ENCODE measurements at regions not wholly inside any gene's neighbourhood (a gene's known extent, or its start where the extent isn't known, plus 50 kb on each side); places are given as distances from the start of the nearest gene placed in this dataset.

DNA sequence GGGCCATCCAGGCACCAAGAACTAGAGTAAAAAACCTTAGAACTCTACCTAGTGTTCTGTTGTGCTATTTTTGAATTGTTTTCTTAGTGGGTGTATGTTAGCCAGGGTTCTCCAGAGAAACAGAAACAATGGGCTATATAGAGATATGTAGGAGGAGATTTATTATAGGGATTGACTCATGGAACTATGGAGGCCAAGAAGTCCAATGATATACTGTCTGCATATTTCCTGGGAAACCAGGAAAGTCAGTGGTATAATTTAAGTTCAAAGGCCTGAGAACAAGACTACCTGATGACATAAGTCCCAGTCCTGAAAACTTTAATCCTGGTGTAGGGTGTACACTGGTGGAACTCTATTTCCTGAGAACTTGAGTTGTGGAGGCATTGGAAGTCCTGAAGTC, 108.7 kb upstream of the ACVR1 start:
- TF ChIP-seq, protein P1, sequence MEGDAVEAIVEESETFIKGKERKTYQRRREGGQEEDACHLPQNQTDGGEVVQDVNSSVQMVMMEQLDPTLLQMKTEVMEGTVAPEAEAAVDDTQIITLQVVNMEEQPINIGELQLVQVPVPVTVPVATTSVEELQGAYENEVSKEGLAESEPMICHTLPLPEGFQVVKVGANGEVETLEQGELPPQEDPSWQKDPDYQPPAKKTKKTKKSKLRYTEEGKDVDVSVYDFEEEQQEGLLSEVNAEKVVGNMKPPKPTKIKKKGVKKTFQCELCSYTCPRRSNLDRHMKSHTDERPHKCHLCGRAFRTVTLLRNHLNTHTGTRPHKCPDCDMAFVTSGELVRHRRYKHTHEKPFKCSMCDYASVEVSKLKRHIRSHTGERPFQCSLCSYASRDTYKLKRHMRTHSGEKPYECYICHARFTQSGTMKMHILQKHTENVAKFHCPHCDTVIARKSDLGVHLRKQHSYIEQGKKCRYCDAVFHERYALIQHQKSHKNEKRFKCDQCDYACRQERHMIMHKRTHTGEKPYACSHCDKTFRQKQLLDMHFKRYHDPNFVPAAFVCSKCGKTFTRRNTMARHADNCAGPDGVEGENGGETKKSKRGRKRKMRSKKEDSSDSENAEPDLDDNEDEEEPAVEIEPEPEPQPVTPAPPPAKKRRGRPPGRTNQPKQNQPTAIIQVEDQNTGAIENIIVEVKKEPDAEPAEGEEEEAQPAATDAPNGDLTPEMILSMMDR (IDR thresholded peaks at IDR 0.05): no peak
- no peak for TF ChIP-seq POLR2A (IDR thresholded peaks at IDR 0.05)

All from heart left ventricle (tissue), 13 donors.